ENCODE measurements at regions not wholly inside any gene's neighbourhood (a gene's known extent, or its start where the extent isn't known, plus 50 kb on each side); places are given as distances from the start of the nearest gene placed in this dataset.

DNA sequence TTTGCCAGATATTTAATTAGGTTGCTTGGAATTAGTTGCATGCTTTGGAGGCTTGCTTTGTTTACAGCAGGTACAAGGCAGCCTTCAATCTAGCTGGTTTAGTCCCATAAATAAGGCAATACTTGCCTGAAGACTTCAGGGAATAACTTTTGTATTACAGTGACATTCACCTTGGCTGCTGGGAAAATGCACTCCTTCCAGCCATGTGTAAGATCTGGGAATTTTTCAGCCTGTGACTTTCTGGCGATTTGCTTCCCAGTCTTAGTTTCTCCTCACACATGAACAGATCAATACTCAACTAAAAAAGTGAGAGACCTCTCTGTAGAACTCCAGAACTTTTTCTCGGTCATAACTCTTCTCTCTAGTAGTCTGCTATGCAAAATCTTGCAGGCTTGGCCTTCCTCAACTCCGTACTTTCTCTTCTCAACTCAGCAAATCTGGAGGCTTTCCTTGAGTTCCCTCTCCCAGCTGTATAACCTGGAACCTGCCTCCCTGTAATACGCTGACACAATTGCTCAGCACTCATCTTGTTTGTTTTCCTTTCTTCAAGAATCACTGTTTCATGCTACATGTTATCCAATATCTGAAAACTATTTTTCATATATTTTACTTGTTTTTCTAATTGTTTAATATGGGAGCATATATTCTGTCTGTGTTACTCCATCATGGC is 173.0 kb downstream of the MSX2 start:
- TF ChIP-seq, protein P1, sequence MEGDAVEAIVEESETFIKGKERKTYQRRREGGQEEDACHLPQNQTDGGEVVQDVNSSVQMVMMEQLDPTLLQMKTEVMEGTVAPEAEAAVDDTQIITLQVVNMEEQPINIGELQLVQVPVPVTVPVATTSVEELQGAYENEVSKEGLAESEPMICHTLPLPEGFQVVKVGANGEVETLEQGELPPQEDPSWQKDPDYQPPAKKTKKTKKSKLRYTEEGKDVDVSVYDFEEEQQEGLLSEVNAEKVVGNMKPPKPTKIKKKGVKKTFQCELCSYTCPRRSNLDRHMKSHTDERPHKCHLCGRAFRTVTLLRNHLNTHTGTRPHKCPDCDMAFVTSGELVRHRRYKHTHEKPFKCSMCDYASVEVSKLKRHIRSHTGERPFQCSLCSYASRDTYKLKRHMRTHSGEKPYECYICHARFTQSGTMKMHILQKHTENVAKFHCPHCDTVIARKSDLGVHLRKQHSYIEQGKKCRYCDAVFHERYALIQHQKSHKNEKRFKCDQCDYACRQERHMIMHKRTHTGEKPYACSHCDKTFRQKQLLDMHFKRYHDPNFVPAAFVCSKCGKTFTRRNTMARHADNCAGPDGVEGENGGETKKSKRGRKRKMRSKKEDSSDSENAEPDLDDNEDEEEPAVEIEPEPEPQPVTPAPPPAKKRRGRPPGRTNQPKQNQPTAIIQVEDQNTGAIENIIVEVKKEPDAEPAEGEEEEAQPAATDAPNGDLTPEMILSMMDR (IDR thresholded peaks at IDR 0.05; ENCODE audit: low read length): no peak
- TF ChIP-seq EZH2 (IDR thresholded peaks at IDR 0.05; ENCODE audit: borderline replicate concordance, low read length): no peak

Data from OCI-LY1 (cell line).